Mesodermal cell (in vitro differentiated cells): ENCODE measurements at regions not wholly inside any gene's neighbourhood (a gene's known extent, or its start where the extent isn't known, plus 50 kb on each side); places are given as distances from the start of the nearest gene placed in this dataset.

Experiments
- H3K27ac ChIP-seq: 2 replicates; pipeline ENCODE4 v1.7.0; 2013; ENCODE audit warnings: mild to moderate bottlenecking, low read depth, low read length, moderate library complexity; ENCODE audit not compliant: severe bottlenecking
- H3K36me3 ChIP-seq: 2 replicates; pipeline ENCODE4 v1.7.1; 2013; ENCODE audit warnings: mild to moderate bottlenecking, low read length, moderate library complexity; ENCODE audit not compliant: control insufficient read depth, insufficient read depth
- H3K4me1 ChIP-seq: one replicate; pipeline ENCODE4 v1.7.1; 2013; ENCODE audit warnings: mild to moderate bottlenecking, low read length; ENCODE audit not compliant: insufficient read depth, control insufficient read depth, poor library complexity, severe bottlenecking
- H3K4me3 ChIP-seq: 2 replicates; pipeline ENCODE4 v1.7.0; 2013; ENCODE audit warnings: low read length, control low read depth, mild to moderate bottlenecking; ENCODE audit not compliant: insufficient read depth, poor library complexity, severe bottlenecking; ENCODE audit errors: extremely low read depth
- H3K9me3 ChIP-seq: 2 replicates; pipeline ENCODE4 v1.7.1; 2013; ENCODE audit warnings: mild to moderate bottlenecking, low read length, moderate library complexity; ENCODE audit not compliant: control insufficient read depth
- WGBS, 2 experiments: methylation state at CpG; one replicate each; pipeline ENCODE4 v1.1.5; 2013; ENCODE audit warnings: missing lambda C conversion rate in 2 of 2; ENCODE audit not compliant: insufficient coverage in 2 of 2; 5-methylcytosine and 5-hydroxymethylcytosine counted together

- WGBS, 2 experiments = 90 to 94% methylated on average over 3 of the region's 4 CpGs
- H3K9me3 ChIP-seq = peaks cover 11% of the 10 kb centered on the region
These were observed 339.6 kb upstream of the TBX3 start for GRCh38 chr12:115023279-115024265.

GRCh38 chr12:115020091-115020490 is 336.1 kb upstream of the TBX3 start:
- H3K36me3 ChIP-seq = no peaks in the 10 kb centered on the region
- no peak overlapping the region for H3K4me3 ChIP-seq
- no peaks in the 10 kb centered on the region for H3K4me1 ChIP-seq
- H3K9me3 ChIP-seq = peaks cover 12% of the 10 kb centered on the region
- H3K27ac ChIP-seq = no peak overlapping the region

More at GRCh38 chr12:115023279-115024265, 339.6 kb upstream of the TBX3 start:
- H3K4me3 ChIP-seq = no peak overlapping the region
- no peaks in the 10 kb centered on the region for H3K36me3 ChIP-seq
- H3K27ac ChIP-seq = no peak overlapping the region
- no peaks in the 10 kb centered on the region for H3K4me1 ChIP-seq

- H3K27ac ChIP-seq = no peak overlapping the region
- H3K4me1 ChIP-seq = peaks cover 9% of the 10 kb centered on the region
- H3K36me3 ChIP-seq = no peaks in the 10 kb centered on the region
- peaks cover 12% of the 10 kb centered on the region for H3K9me3 ChIP-seq
- H3K4me3 ChIP-seq = no peak overlapping the region
- WGBS, 2 experiments = 40% methylated on average over 2 of the region's 2 CpGs; no CpG with 5 or more reads in 1 of the 2 experiments
These were observed 333.4 kb upstream of the TBX3 start for GRCh38 chr12:115017346-115017745.

GRCh38 chr12:115013236-115013981 is 329.4 kb upstream of the TBX3 start:
- peaks cover 13% of the 10 kb centered on the region for H3K4me1 ChIP-seq
- peak overlapping the region; percentile 74 for H3K27ac ChIP-seq
- no peak overlapping the region for H3K4me3 ChIP-seq
- no peaks in the 10 kb centered on the region for H3K9me3 ChIP-seq
- 77 to 79% methylated on average over 7 to 10 of the region's 15 CpGs for WGBS, 2 experiments
- H3K36me3 ChIP-seq = no peaks in the 10 kb centered on the region

- no peaks in the 10 kb centered on the region for H3K9me3 ChIP-seq
- peak overlapping the region; percentile 74 for H3K27ac ChIP-seq
- WGBS, 2 experiments = 73 to 81% methylated on average over 11 of the region's 11 CpGs
- H3K4me1 ChIP-seq = peaks cover 13% of the 10 kb centered on the region
- H3K4me3 ChIP-seq = no peak overlapping the region
- no peaks in the 10 kb centered on the region for H3K36me3 ChIP-seq
These were observed 328.9 kb upstream of the TBX3 start for GRCh38 chr12:115012861-115013235.

GRCh38 chr12:115011703-115012102 is 327.7 kb upstream of the TBX3 start:
- Histone ChIP-seq H3K27ac (no peak overlapping the region), H3K4me3 (no peak overlapping the region), H3K9me3 (no peaks in the 10 kb centered on the region), H3K36me3 (no peaks in the 10 kb centered on the region), H3K4me1 (peaks cover 13% of the 10 kb centered on the region)
- 85 to 100% methylated on average over 1 to 2 of the region's 3 CpGs for WGBS, 2 experiments

- no peak overlapping the region for H3K27ac ChIP-seq
- H3K36me3 ChIP-seq = no peaks in the 10 kb centered on the region
- no peak overlapping the region for H3K4me3 ChIP-seq
- 93 to 96% methylated on average over 3 of the region's 5 CpGs for whole genome bisulfite sequencing, 2 experiments
- peaks cover 13% of the 10 kb centered on the region for H3K4me1 ChIP-seq
- H3K9me3 ChIP-seq = no peaks in the 10 kb centered on the region
These were observed 326.5 kb upstream of the TBX3 start for GRCh38 chr12:115010324-115010995.

- H3K4me1 ChIP-seq = peaks cover 13% of the 10 kb centered on the region
- H3K36me3 ChIP-seq = no peaks in the 10 kb centered on the region
- 100% methylated on average over 1 to 3 of the region's 3 CpGs for WGBS, 2 experiments
- H3K9me3 ChIP-seq = no peaks in the 10 kb centered on the region
- H3K27ac ChIP-seq = no peak overlapping the region
- no peak overlapping the region for H3K4me3 ChIP-seq
These were observed 325.0 kb upstream of the TBX3 start for GRCh38 chr12:115008929-115009328.

- WGBS, 2 experiments = 88 to 100% methylated on average over 2 to 4 of the region's 6 CpGs
- Histone ChIP-seq H3K36me3 (no peaks in the 10 kb centered on the region), H3K9me3 (no peaks in the 10 kb centered on the region), H3K27ac (no peak overlapping the region), H3K4me1 (peaks cover 9% of the 10 kb centered on the region), H3K4me3 (no peak overlapping the region)
These were observed 320.6 kb upstream of the TBX3 start for GRCh38 chr12:115004470-115005146.

GRCh38 chr12:115002434-115002833 is 318.5 kb upstream of the TBX3 start:
- Histone ChIP-seq H3K4me1 (peaks cover 12% of the 10 kb centered on the region), H3K9me3 (no peaks in the 10 kb centered on the region), H3K27ac (no peak overlapping the region), H3K4me3 (no peak overlapping the region), H3K36me3 (no peaks in the 10 kb centered on the region)
- 89 to 97% methylated on average over 8 to 11 of the region's 11 CpGs for WGBS, 2 experiments
